ENCODE measurements at regions not wholly inside any gene's neighbourhood (a gene's known extent, or its start where the extent isn't known, plus 50 kb on each side); places are given as distances from the start of the nearest gene placed in this dataset.

DNA sequence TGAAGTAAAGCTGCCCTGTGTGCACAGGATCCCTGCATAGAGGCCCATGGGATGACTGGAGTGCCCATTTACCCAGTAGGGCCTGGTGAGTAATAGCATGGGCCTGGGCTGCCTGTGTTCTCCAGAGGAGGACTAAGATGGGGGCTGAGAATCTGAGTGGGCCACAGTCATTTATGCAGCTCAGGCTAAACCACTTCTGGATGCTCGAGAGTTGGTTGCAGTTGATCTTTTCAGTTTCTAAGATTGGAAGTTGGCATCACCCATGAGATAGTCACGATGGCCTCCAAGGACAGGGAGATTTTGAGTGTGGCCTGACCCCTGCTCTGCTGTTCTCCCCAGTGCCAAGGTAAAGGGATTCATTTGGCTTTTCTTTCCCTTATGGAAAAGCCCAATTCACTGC lies 179.1 kb upstream of the SPRED2 start:
- H3K27me3 ChIP-seq: no peaks in the 10 kb centered on the region
- H3K36me3 ChIP-seq: no peaks in the 10 kb centered on the region
- no peak overlapping the region for H3K27ac ChIP-seq
- ATAC-seq: no peak
- in situ Hi-C loops (cut with MboI; ENCODE audit: low sequenced_read_pairs in 4 of 4): no loop called here
- no peaks in the 10 kb centered on the region for H3K9me3 ChIP-seq
- H3K4me1 ChIP-seq: no peaks in the 10 kb centered on the region
- no peak overlapping the region for H3K4me3 ChIP-seq
- TF ChIP-seq POLR2A (IDR thresholded peaks at IDR 0.05): no peak
- TF ChIP-seq, protein P1, sequence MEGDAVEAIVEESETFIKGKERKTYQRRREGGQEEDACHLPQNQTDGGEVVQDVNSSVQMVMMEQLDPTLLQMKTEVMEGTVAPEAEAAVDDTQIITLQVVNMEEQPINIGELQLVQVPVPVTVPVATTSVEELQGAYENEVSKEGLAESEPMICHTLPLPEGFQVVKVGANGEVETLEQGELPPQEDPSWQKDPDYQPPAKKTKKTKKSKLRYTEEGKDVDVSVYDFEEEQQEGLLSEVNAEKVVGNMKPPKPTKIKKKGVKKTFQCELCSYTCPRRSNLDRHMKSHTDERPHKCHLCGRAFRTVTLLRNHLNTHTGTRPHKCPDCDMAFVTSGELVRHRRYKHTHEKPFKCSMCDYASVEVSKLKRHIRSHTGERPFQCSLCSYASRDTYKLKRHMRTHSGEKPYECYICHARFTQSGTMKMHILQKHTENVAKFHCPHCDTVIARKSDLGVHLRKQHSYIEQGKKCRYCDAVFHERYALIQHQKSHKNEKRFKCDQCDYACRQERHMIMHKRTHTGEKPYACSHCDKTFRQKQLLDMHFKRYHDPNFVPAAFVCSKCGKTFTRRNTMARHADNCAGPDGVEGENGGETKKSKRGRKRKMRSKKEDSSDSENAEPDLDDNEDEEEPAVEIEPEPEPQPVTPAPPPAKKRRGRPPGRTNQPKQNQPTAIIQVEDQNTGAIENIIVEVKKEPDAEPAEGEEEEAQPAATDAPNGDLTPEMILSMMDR (IDR thresholded peaks at IDR 0.05 in 4 of 5, conservative IDR thresholded peaks at IDR 0.05 in 1 of 5): no peak
- intact Hi-C loops (cut with DNase I; ENCODE audit: low total_unique reads): no loop called here
- DNase-seq: no peak

DNA sequence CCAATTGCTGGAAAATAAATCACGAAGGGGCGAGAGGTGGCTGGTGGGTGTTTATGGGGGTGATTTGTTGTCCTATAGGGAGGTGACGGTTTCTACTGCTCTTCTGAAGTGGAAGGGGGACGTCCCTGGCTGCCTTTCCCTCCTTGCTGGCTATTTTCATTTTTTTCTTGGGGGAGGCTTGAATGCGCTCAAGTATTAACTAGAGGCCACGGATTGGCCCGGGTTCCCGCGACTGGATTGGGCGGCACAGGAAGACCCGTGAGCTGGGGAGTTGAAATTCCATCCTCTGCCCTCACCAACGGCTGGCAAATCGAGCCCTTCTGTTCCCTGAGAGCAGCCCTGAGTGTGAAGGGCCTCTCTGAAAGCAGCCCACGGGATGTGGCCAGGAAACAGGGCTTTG lies 176.5 kb upstream of the SPRED2 start:
- H3K36me3 ChIP-seq: no peaks in the 10 kb centered on the region
- no peaks in the 10 kb centered on the region for H3K27me3 ChIP-seq
- DNase-seq (no peak), ATAC-seq (no peak)
- in situ Hi-C loops (cut with MboI; ENCODE audit: low sequenced_read_pairs in 4 of 4): no loop called here
- no peaks in the 10 kb centered on the region for H3K9me3 ChIP-seq
- no peak for TF ChIP-seq POLR2A (IDR thresholded peaks at IDR 0.05)
- TF ChIP-seq, protein P1 (IDR thresholded peaks at IDR 0.05 in 4 of 5, conservative IDR thresholded peaks at IDR 0.05 in 1 of 5): no peak
- H3K4me3 ChIP-seq: no peak overlapping the region
- no peaks in the 10 kb centered on the region for H3K4me1 ChIP-seq
- intact Hi-C loops (cut with DNase I; ENCODE audit: low total_unique reads): no loop called here
- no peak overlapping the region for H3K27ac ChIP-seq

DNA sequence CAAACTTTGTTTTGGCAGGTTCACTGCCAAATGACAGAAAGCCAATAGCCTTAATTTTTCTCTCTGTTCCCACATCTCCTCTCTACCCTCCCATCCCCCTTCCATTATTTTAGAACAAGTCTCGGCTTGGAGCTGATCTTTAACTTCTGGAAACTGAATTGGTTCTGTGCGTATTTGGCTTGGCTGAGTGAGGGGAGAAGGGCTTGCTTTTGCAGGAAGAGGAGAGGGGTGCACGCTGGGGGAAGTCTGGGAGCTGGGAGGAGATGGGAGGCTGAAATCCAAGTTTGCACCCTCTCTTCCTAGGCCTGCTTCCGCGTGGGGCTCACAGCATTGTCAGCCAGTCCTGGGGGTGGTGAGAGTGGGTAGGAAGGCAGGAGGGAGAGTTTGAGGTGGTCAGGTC lies 176.1 kb upstream of the SPRED2 start:
- TF ChIP-seq POLR2A (IDR thresholded peaks at IDR 0.05): no peak
- TF ChIP-seq, protein P1 (IDR thresholded peaks at IDR 0.05 in 4 of 5, conservative IDR thresholded peaks at IDR 0.05 in 1 of 5): no peak
- no peak for ATAC-seq
- Histone ChIP-seq H3K4me3 (no peak overlapping the region), H3K36me3 (no peaks in the 10 kb centered on the region), H3K27me3 (no peaks in the 10 kb centered on the region), H3K9me3 (no peaks in the 10 kb centered on the region), H3K27ac (no peak overlapping the region), H3K4me1 (no peaks in the 10 kb centered on the region)
- intact Hi-C loops (cut with DNase I; ENCODE audit: low total_unique reads): no loop called here
- in situ Hi-C loops (cut with MboI; ENCODE audit: low sequenced_read_pairs in 4 of 4): no loop called here
- DNase-seq: no peak

DNA sequence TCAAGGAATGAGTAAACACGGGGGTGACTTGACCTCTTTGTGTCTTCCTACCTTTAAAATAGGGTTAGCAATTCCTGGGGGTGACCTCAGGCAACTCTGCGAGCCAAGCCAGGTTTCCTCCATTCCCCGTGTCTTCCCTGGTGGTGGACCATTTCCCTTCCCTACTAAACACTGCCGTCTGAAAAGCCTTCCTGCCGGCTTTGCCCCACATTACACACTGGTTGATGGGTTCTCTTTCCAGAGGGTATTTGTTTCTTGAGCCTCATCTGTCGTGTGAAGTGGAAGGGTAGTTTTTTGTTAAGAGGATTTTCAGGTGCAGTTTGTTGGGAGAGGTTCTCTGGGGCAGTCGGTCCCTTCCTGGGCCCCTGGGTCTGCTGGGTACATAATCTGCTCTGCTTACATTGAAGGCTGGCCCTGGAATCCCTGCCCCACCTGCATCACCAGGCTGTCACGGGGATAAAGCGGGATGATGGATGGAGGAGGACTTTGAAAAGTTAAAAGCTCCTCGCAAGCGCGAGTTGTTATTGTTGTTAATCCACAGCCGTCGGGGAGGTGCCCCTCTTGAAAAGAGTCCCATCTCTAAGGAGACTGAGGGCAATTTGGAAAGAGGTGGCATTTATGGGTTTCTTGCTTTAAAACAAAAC lies 175.4 kb upstream of the SPRED2 start:
- no peak for ATAC-seq
- no peaks in the 10 kb centered on the region for H3K9me3 ChIP-seq
- no peaks in the 10 kb centered on the region for H3K4me1 ChIP-seq
- no peaks in the 10 kb centered on the region for H3K36me3 ChIP-seq
- no peak overlapping the region for H3K27ac ChIP-seq
- no peak for DNase-seq
- H3K4me3 ChIP-seq: no peak overlapping the region
- in situ Hi-C loops (cut with MboI; ENCODE audit: low sequenced_read_pairs in 4 of 4): no loop called here
- H3K27me3 ChIP-seq: no peaks in the 10 kb centered on the region
- intact Hi-C loops (cut with DNase I; ENCODE audit: low total_unique reads): no loop called here
- TF ChIP-seq, protein P1 (IDR thresholded peaks at IDR 0.05 in 4 of 5, conservative IDR thresholded peaks at IDR 0.05 in 1 of 5): no peak
- no peak for TF ChIP-seq POLR2A (IDR thresholded peaks at IDR 0.05)

DNA sequence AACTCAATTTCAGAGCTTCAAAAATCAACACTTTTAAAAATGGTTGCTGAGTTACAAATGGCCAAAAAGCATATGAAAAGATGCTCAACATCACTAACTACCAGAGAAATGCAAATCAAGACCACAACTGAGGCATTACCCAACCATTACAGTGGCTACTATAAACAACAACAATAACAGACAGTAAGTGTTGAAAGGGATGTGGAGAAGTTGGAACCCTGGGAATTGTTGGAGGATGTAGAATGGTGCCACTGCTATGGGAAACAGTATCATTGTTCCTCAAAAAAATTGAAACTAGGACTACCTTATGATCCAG lies 173.3 kb upstream of the SPRED2 start:
- ATAC-seq (no peak), DNase-seq (no peak)
- H3K9me3 ChIP-seq: no peaks in the 10 kb centered on the region
- H3K36me3 ChIP-seq: no peaks in the 10 kb centered on the region
- intact Hi-C loops (cut with DNase I; ENCODE audit: low total_unique reads): no loop called here
- H3K27me3 ChIP-seq: no peaks in the 10 kb centered on the region
- no peaks in the 10 kb centered on the region for H3K4me1 ChIP-seq
- H3K4me3 ChIP-seq: no peak overlapping the region
- no peak overlapping the region for H3K27ac ChIP-seq
- TF ChIP-seq POLR2A (IDR thresholded peaks at IDR 0.05): no peak
- TF ChIP-seq, protein P1 (IDR thresholded peaks at IDR 0.05 in 4 of 5, conservative IDR thresholded peaks at IDR 0.05 in 1 of 5): no peak
- in situ Hi-C loops (cut with MboI; ENCODE audit: low sequenced_read_pairs in 4 of 4): no loop called here
